Right lobe of liver (tissue), 6 donors: ENCODE measurements at regions not wholly inside any gene's neighbourhood (a gene's known extent, or its start where the extent isn't known, plus 50 kb on each side); places are given as distances from the start of the nearest gene placed in this dataset.

Source experiments
- ATAC-seq, 4 donors: fragments of 200-7000 bp; cut with Tn5 transposase; one replicate each; pipeline ENCODE4 v1.9.1; 2020; ENCODE audit warnings: mild to moderate bottlenecking in 4 of 4, moderate library complexity in 4 of 4
- DNase-seq, 3 donors: peaks; one replicate each; pipeline ENCODE4 v3.0.0-alpha.2; 2020
- H3K27ac ChIP-seq, 3 donors: fragments of 200-600 bp; one replicate each; pipeline ENCODE4 v1.8.0; 2022
- H3K27me3 ChIP-seq, 2 donors: fragments of 200-600 bp; one replicate each; pipeline ENCODE4 v1.8.0; 2022
- H3K36me3 ChIP-seq, 4 donors: fragments of 200-600 bp; sonication (generic) in 1 of 4; one replicate each; pipeline versions ENCODE4 v1.5.1 to v1.8.0; 2017 to 2022; ENCODE audit warnings: control low read depth in 1 of 4
- H3K4me1 ChIP-seq, 4 donors: fragments of 200-600 bp; sonication (generic) in 1 of 4; one replicate each; pipeline versions ENCODE4 v1.5.1 to v1.8.0; 2017 to 2022; ENCODE audit warnings: control low read depth in 1 of 4
- H3K4me3 ChIP-seq, 3 donors: fragments of 200-600 bp; one replicate each; pipeline ENCODE4 v1.8.0; 2022
- H3K9me3 ChIP-seq, 4 donors: fragments of 200-600 bp; sonication (generic) in 1 of 4; one replicate each; pipeline versions ENCODE4 v1.5.1 to v1.8.0; 2017 to 2022; ENCODE audit warnings: control low read depth in 1 of 4
- POLR2A ChIP-seq: fragments of 450-650 bp; IDR thresholded peaks from one replicate; pipeline ENCODE4 v1.6.1; 2017; ENCODE audit warnings: antibody characterized with exemption, mild to moderate bottlenecking
- WGBS: methylation state at CpG from one replicate; pipeline ENCODE4 v1.1.6; 2018; ENCODE audit warnings: low coverage, low lambda C conversion rate; ENCODE audit not compliant: insufficient coverage; ENCODE audit errors: missing lambda C conversion rate; 5-methylcytosine and 5-hydroxymethylcytosine counted together
- intact Hi-C, 2 donors: fragments of 100-400 bp; cut with DNase I; formaldehyde crosslinking; loops; one replicate each; pipeline versions ENCODE4 v1.11.2 to v1.14.1; 2022
- TF ChIP-seq, protein P1 (sequence below), 4 donors: fragments of 200-600 bp in 3 of 4; fragments of 450-650 bp in 1 of 4; IDR thresholded peaks; one replicate each; pipeline versions ENCODE4 v1.5.1 to v1.8.0; 2016 to 2022; ENCODE audit warnings: antibody characterized with exemption in 4 of 4, mild to moderate bottlenecking in 2 of 4
- donor health status: DM: no; HTN: yes; CAD: no.
- donor health status: DM: no; HTN: no; CAD: no.
- donor health status: DM: no; HTN: no; CAD: no.
- donor health status: DM: no; HTN: yes; CAD: no.
- donor health status: DM: no; HTN: yes; CAD: no.

DNA sequence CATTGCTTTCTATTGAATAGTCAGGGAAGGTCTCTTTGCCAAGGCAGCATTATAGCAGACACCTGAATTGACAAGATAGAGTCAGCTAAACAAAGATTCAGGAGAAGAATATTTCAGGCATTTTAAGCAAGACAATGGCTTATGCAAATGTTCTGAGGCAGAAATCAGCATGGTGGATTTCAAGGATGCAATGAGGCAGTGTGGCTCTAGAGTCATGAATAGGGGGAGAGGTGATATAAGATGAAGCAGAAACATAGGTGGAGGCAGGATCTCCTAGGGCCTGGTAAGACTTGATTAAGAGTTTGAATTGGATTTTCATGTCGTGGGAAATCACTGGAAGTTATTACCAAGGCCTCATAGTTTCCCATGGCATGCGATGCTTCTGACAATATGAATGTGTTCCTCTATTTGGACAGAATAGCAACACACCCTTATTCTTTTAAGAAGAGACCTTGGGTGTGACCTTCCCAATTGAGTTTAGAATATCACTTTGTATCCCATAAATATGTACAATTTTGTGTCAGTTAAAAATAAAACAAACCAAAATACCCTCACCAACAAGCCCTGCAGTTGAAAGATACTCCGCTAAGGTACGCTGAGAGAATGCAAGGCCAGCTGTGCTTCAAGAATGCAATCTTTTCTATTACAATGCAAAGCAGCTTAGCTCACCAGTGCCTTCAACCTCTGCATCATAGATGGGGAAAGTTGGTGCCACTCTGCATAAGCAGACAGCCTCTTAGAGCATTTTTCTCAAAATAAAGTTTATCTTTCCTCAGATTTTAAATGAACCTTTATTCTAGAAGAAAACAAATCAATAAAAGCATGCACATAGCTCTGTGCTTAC, 139.6 kb upstream of the SALL1 start:
- H3K9me3 ChIP-seq = no peaks in the 10 kb centered on the region
- ATAC-seq = no peak
- H3K36me3 ChIP-seq = no peaks in the 10 kb centered on the region
- intact Hi-C loops = no loop called here
- H3K4me1 ChIP-seq = no peaks in the 10 kb centered on the region
- no peak overlapping the region for H3K4me3 ChIP-seq
- DNase-seq = no peak
- no peak for TF ChIP-seq POLR2A
- TF ChIP-seq, protein P1, sequence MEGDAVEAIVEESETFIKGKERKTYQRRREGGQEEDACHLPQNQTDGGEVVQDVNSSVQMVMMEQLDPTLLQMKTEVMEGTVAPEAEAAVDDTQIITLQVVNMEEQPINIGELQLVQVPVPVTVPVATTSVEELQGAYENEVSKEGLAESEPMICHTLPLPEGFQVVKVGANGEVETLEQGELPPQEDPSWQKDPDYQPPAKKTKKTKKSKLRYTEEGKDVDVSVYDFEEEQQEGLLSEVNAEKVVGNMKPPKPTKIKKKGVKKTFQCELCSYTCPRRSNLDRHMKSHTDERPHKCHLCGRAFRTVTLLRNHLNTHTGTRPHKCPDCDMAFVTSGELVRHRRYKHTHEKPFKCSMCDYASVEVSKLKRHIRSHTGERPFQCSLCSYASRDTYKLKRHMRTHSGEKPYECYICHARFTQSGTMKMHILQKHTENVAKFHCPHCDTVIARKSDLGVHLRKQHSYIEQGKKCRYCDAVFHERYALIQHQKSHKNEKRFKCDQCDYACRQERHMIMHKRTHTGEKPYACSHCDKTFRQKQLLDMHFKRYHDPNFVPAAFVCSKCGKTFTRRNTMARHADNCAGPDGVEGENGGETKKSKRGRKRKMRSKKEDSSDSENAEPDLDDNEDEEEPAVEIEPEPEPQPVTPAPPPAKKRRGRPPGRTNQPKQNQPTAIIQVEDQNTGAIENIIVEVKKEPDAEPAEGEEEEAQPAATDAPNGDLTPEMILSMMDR (IDR thresholded peaks at IDR 0.05) = no peak
- 58% methylated on average over 4 of the region's 4 CpGs for WGBS
- H3K27me3 ChIP-seq = no peaks in the 10 kb centered on the region
- H3K27ac ChIP-seq = no peak overlapping the region

DNA sequence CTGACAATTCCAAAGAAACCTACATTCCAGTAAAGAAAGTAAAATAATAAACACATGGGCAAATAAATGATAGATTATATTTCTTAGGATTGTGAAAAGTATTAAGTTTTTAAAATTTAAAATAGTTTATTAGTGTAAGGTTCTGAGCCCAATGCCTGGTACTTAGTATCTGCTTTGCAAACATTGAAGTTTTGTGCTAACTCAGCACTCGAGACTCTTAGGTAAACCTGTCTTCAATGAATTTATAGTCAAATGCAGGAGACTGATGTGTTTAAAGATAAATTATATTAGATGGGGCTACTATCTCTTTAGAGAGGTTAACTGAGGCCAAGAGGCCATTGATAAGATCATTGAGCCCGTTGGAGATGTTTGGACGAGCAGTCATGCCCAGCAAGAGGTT, 138.3 kb upstream of the SALL1 start:
- Histone ChIP-seq H3K27me3 (no peaks in the 10 kb centered on the region), H3K36me3 (no peaks in the 10 kb centered on the region), H3K4me1 (no peaks in the 10 kb centered on the region), H3K4me3 (no peak overlapping the region), H3K9me3 (no peaks in the 10 kb centered on the region), H3K27ac (no peak overlapping the region)
- intact Hi-C loops = no loop called here
- DNase-seq (no peak), ATAC-seq (no peak)
- TF ChIP-seq, protein P1 (IDR thresholded peaks at IDR 0.05) = no peak
- no peak for TF ChIP-seq POLR2A
- 58% methylated on average over 3 of the region's 3 CpGs for WGBS

DNA sequence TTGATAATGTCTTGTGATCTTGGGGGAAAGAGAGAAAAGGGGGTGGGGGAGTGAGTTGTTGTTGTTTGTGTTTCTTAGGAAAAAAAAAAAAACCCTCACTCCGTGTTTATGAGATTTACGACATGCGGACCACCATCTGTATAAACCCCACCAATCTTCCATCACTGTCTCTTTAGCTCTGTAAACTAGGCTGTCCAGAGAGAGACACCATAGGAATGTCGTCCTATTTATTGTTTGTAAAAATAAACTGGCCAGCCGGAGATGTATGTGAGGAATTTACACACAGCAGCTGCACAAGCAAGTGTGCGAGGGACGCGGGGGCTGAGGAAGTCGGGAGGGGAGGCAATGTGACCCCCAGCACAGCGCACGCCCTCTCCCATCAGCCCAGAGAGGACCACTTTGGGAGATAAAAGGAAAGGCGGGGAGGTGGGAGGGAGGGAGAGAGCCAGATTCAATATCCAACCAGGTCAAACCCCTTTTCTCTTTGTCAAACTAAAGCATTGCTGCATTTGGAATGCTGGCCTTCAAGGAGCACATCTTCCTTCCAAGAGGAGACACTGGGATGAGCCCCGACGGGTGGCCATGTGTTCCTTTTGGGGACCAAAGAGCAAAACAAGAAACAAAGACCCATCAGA, 136.2 kb upstream of the SALL1 start:
- 55% methylated on average over 14 of the region's 14 CpGs for whole genome bisulfite sequencing
- ATAC-seq = no peak

DNA sequence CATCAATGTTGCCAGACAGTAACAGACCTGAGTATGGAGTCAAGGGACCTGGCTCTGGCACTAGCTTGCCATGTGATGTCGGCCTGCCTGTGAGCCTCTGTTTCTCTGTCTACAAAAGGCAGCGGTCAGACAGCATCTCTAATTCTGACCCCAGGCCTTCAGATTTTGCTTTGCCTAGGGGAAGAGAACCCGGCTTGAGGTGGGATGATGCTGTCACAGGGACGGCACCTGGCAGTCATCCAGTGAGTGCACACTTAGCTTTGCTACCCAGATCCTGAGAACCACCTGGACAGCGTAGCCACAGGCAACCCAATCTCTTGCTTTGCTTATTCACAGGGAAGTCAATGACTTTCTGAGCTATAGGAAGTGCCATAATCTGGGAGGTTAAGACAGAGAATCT, 135.2 kb upstream of the SALL1 start:
- Histone ChIP-seq H3K4me1 (no peaks in the 10 kb centered on the region), H3K27ac (no peak overlapping the region), H3K27me3 (no peaks in the 10 kb centered on the region), H3K9me3 (no peaks in the 10 kb centered on the region), H3K36me3 (no peaks in the 10 kb centered on the region), H3K4me3 (no peak overlapping the region)
- no CpG with 5 or more reads among the region's 5 CpGs for WGBS
- TF ChIP-seq, protein P1 (IDR thresholded peaks at IDR 0.05) = no peak
- no peak for TF ChIP-seq POLR2A
- DNase-seq (no peak), ATAC-seq (no peak)
- intact Hi-C loops = no loop called here

More for the DNA sequence above, 136.2 kb upstream of the SALL1 start:
- no peak overlapping the region for H3K27ac ChIP-seq
- no peaks in the 10 kb centered on the region for H3K36me3 ChIP-seq
- intact Hi-C loops = no loop called here
- no peaks in the 10 kb centered on the region for H3K27me3 ChIP-seq
- no peak overlapping the region for H3K4me3 ChIP-seq
- DNase-seq = no peak
- no peaks in the 10 kb centered on the region for H3K4me1 ChIP-seq
- no peaks in the 10 kb centered on the region for H3K9me3 ChIP-seq
- TF ChIP-seq, protein P1 (IDR thresholded peaks at IDR 0.05) = no peak
- TF ChIP-seq POLR2A = no peak
